ENCODE measurements at regions not wholly inside any gene's neighbourhood (a gene's known extent, or its start where the extent isn't known, plus 50 kb on each side); places are given as distances from the start of the nearest gene placed in this dataset.

DNA sequence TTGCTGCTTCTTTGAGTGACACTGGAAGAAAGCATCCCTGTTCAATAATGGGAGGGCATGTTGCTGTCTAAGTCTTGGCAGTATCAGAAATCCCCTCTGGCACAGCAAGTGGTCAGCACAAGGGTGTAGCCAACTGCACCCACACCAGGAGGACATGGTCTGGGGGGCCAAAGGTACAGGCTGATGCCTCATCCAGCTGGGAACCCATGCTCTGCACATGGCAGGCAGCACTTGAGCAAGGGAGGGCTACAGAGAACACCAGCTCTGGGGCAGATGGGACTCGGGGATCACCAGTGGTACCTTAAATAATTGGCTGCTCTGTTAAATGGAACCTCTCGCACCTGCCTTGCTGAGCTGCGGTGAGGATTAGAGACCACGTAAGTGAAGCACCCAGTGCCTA lies 265.2 kb downstream of the SYK start:
- TF ChIP-seq, protein P1, sequence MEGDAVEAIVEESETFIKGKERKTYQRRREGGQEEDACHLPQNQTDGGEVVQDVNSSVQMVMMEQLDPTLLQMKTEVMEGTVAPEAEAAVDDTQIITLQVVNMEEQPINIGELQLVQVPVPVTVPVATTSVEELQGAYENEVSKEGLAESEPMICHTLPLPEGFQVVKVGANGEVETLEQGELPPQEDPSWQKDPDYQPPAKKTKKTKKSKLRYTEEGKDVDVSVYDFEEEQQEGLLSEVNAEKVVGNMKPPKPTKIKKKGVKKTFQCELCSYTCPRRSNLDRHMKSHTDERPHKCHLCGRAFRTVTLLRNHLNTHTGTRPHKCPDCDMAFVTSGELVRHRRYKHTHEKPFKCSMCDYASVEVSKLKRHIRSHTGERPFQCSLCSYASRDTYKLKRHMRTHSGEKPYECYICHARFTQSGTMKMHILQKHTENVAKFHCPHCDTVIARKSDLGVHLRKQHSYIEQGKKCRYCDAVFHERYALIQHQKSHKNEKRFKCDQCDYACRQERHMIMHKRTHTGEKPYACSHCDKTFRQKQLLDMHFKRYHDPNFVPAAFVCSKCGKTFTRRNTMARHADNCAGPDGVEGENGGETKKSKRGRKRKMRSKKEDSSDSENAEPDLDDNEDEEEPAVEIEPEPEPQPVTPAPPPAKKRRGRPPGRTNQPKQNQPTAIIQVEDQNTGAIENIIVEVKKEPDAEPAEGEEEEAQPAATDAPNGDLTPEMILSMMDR (IDR thresholded peaks at IDR 0.05): no peak
- no peak for TF ChIP-seq POLR2A (IDR thresholded peaks at IDR 0.05)
